Left ventricle myocardium superior (tissue), 1 donor: ENCODE measurements at regions not wholly inside any gene's neighbourhood (a gene's known extent, or its start where the extent isn't known, plus 50 kb on each side); places are given as distances from the start of the nearest gene placed in this dataset.
A peak's percentile ranks its signal among the peaks of the same experiment; 100 is the strongest.
"Not testable (repeated sequence)": the region's sequence is repeated elsewhere in the genome, so short reads cannot be mapped to it uniquely, and the experiment has no call there.

Source experiments
- ATAC-seq: fragments of 200-7000 bp; cut with Tn5 transposase; one replicate; pipeline ENCODE4 v1.9.1; 2020; ENCODE audit warnings: mild to moderate bottlenecking, moderate library complexity
- DNase-seq: peaks from one replicate; pipeline ENCODE4 v3.0.0-alpha.2; 2020
- intact Hi-C: fragments of 100-400 bp; cut with micrococcal nuclease; formaldehyde crosslinking; loops from one replicate; pipeline ENCODE4 v1.11.0; 2022
- donor health status: DM: no; HTN: yes; CAD: no; lungs with severe emphysema.

GRCh38 chr15:20301041-20301390 is 240.6 kb downstream of the GOLGA6L6 start:
- intact Hi-C loops = not testable (repeated sequence)

DNA sequence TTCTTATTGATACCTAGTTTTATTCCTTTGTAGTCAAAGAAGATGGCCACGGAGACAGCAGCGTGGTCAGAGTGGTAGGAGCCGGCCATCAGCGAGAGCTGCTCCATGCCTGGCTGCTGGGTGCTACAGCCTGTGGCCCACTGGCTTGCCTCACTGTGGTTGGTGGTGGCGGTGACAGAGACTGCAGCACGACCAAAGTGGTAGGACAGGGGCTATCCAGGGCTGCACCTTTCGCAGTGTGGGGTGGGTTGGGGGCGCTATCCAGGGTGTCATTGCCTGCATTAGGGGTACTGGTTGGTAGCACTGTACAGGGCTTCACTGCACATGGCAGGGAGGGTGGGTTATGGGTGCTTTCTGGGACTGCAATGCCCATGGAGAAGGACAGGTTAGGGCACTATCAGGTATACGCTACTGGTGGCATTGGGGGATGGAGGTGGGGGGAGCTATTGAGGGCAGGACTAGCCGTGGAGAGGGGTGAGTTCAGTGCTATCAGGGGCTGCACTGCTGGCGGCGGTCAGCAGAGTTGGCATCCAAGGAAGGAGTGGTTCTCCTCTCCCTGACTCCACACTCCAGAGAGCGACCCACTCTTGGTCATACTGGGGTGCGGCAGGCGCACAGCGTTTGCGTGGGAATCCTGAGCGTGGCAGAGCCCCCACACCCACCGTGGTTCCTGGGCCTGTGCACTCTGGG is 241.1 kb downstream of the GOLGA6L6 start:
- DNase-seq = peak; percentile 31
- ATAC-seq, intact Hi-C loops: not testable (repeated sequence)

More at GRCh38 chr15:20301041-20301390, 240.6 kb downstream of the GOLGA6L6 start:
- not testable (repeated sequence) for ATAC-seq, DNase-seq

DNA sequence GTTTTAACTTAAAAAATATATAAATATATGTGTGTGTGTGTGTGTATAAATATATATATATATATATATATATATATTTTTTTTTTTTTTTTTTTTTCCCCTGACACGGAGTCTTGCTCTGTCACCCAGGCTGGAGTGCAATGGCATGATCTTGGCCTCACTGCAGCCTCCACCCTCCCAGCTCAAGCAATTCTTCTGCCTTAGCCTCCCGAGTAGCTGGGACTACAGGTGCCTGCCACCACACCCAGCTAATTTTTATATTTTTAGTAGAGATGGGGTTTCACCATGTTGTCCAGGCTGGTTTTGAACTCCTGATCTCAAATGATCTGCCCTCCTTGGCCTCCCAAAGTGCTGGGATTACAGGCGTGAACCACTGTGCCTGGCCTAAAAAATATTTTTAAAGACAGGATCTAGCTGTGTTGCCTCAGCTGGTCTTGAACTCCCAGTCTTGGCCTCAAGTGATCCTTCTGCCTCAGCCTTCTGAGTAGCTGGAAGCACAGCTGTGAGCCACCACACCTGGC is 243.9 kb downstream of the GOLGA6L6 start:
- ATAC-seq, DNase-seq, intact Hi-C loops: not testable (repeated sequence)

GRCh38 chr15:20296261-20296660 is 245.3 kb downstream of the GOLGA6L6 start:
- ATAC-seq, DNase-seq, intact Hi-C loops: not testable (repeated sequence)

- ATAC-seq (no peak), DNase-seq (peak; percentile 44)
- intact Hi-C loops = no loop called here
Measured at GRCh38 chr15:20295238-20295811, 246.3 kb downstream of the GOLGA6L6 start.

GRCh38 chr15:20294651-20295237 is 246.9 kb downstream of the GOLGA6L6 start:
- peak; percentile 41 for DNase-seq
- intact Hi-C loops = no loop called here
- no peak for ATAC-seq

DNA sequence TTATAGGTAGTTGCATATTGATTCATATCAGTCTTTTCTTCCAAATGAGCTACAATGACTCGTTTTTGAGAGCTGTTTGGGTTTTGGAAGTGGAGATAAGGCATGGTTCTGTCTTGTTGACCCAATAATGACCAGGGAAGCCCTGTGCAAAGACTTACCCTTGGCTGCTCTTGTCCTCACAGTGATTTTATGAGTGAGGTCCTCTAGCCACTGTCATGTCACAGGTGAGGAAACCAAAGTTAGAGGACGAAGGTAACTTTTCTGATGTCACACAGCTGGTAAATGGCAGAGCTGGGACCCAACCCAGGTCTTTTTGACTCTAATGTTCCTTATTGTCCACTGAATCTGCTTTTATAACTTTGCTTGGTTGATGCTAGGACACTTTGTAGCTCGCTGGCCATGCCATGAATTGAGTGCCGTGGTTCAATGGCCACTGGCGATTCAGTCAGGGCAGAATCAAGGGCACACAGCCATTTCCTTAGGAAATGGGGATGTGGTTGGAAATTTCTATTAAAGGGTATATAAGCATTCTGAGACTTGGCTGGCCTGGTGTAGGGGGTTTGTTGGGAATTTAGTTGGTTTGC is 249.1 kb downstream of the GOLGA6L6 start:
- intact Hi-C loops, DNase-seq, ATAC-seq: not testable (repeated sequence)

- DNase-seq, intact Hi-C loops, ATAC-seq: not testable (repeated sequence)
Measured at GRCh38 chr15:20291616-20292015, 250.0 kb downstream of the GOLGA6L6 start.

GRCh38 chr15:20290606-20291005 is 251.0 kb downstream of the GOLGA6L6 start:
- DNase-seq, ATAC-seq, intact Hi-C loops: not testable (repeated sequence)

GRCh38 chr15:20289538-20290103 is 252.0 kb downstream of the GOLGA6L6 start:
- ATAC-seq, intact Hi-C loops, DNase-seq: not testable (repeated sequence)

DNA sequence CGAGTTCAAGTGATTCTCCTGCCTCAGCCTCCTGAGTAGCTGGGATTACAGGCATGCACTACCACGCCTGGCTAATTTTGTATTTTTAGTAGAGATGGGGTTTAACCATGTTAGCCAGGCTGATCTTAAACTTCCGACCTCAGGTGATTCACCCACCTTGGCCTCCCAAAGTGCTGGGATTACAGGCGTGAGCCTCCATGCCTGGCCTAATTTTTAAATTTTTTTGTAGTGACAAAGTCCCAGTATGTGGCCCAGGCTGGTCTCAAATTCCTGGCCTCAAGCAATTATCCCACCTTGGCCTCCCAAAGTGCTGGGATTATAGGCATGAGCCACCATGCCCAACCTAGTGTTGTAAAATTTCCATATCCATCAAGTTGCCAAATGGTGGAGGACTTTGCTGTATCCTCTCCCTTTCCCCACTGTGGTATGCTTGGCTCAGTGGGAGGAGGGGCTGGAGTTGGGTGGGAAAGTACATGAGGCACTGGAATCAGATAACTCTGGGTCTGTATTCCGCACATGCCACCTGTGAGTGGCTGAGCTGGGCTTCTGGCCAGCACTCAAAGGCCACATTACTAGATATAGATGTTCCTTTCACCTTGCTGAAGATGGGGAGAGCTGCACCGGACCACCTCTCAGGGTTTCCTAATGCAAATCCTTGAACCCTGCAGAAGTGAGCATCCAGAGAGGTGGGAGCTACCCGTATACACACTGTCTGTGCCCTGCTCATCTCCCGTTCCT is 252.6 kb downstream of the GOLGA6L6 start:
- ATAC-seq, intact Hi-C loops, DNase-seq: not testable (repeated sequence)

DNA sequence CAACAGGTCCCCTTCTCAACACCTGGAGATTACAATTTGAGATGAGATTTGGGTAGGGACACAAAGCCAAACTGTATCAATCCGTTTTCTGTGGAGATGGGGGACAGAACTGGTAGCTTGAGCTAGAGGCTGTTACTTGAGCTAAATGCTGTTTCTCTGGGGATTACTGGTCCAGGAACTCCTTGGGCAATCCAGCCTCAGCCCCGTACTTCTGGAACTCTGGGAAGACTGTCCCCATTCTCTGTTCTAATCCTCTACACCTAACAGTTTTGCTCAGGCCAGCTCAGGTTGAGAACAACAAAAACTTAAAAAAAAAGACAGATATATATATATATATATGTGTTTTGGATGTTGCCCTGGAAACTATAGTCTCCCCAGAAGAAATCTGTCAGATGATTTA is 255.0 kb downstream of the GOLGA6L6 start:
- ATAC-seq, intact Hi-C loops, DNase-seq: not testable (repeated sequence)

- intact Hi-C loops, DNase-seq, ATAC-seq: not testable (repeated sequence)
Measured at GRCh38 chr15:20285696-20286300, 255.8 kb downstream of the GOLGA6L6 start.

GRCh38 chr15:20284891-20285535 is 256.6 kb downstream of the GOLGA6L6 start:
- DNase-seq, intact Hi-C loops, ATAC-seq: not testable (repeated sequence)

- ATAC-seq, intact Hi-C loops, DNase-seq: not testable (repeated sequence)
Measured at GRCh38 chr15:20283651-20284050, 257.9 kb downstream of the GOLGA6L6 start.

GRCh38 chr15:20282491-20282943 is 259.1 kb downstream of the GOLGA6L6 start:
- DNase-seq, intact Hi-C loops, ATAC-seq: not testable (repeated sequence)

DNA sequence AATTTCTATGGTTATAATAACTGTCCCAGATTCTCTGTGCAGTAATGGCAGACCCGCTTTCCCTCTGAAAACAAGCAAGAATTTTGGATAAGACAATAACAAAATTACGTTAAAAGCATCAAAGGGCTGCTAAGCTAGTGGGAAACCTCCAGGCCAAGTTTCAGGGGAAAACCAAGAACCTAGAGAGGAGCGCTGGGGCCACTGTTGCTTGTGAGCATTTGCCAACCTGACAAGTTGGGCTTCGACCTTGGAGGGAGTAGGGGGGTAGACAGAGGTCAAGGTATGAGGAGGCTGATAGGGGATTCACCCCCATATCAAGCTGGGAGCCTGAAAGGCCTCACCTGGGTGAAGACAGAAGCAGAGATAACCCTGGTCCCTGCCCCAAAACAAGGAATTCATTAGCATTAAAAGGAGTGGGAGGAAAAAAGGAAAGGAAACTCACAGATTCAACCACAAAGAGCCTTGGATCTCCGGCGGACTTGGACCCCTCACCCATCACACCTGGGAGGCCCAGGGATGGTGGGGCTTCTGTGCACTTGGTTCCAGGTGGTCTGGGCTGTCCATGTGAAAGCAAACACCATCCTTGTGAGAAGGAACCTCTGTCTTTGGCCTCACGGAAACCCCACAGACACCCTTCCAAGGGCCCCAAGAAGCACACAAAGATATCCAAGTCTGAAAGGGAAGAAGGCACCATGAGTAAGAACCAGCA is 259.9 kb downstream of the GOLGA6L6 start:
- ATAC-seq = peak; percentile 14
- DNase-seq, intact Hi-C loops: not testable (repeated sequence)
